Activated T-cell treated with anti-CD3 and anti-CD28 coated beads, Interleukin-2, amount 50 U/mL, for 72 hours (primary cell): ENCODE measurements at regions not wholly inside any gene's neighbourhood (a gene's known extent, or its start where the extent isn't known, plus 50 kb on each side); places are given as distances from the start of the nearest gene placed in this dataset.
"Not testable (repeated sequence)": the region's sequence is repeated elsewhere in the genome, so short reads cannot be mapped to it uniquely, and the experiment has no call there.

Experiments
- ATAC-seq, 2 donors: fragments of 150-1000 bp; cut with Tn5 transposase; replicated peaks in 1 of 2; 2 replicates each; pipeline ENCODE4 v1.10.0; 2021; ENCODE audit warnings: moderate library complexity in 2 of 2, mild to moderate bottlenecking in 1 of 2
- DNase-seq, 2 donors: peaks; one replicate each; pipeline ENCODE4 v3.0.0; 2021 to 2022; ENCODE audit warnings: mixed read lengths in 1 of 2
- H3K27ac Mint-ChIP-seq: one replicate; pipeline ENCODE4 v1.8.0; 2022; ENCODE audit warnings: mild to moderate bottlenecking, moderate library complexity, mixed read lengths
- H3K27me3 Mint-ChIP-seq: one replicate; pipeline ENCODE4 v1.8.0; 2022; ENCODE audit warnings: low read depth, mixed read lengths
- H3K36me3 Mint-ChIP-seq, 2 donors: one replicate each; pipeline ENCODE4 v1.8.0; 2022; ENCODE audit warnings: mixed read lengths in 2 of 2, mild to moderate bottlenecking in 1 of 2; ENCODE audit not compliant: insufficient read depth in 2 of 2
- H3K4me1 Mint-ChIP-seq: one replicate; pipeline ENCODE4 v1.8.0; 2022; ENCODE audit warnings: low read depth, mixed read lengths
- H3K4me3 Mint-ChIP-seq, 2 donors: one replicate each; pipeline ENCODE4 v1.8.0; 2022; ENCODE audit warnings: mild to moderate bottlenecking in 2 of 2, mixed read lengths in 2 of 2, moderate library complexity in 2 of 2
- H3K9me3 Mint-ChIP-seq, 2 donors: one replicate each; pipeline ENCODE4 v1.8.0; 2022; ENCODE audit warnings: mixed read lengths in 2 of 2

GRCh38 chr10:106302961-106303360 lies 861.5 kb downstream of the SORCS1 start:
- no peak overlapping the region for H3K4me3 Mint-ChIP-seq
- no peak for ATAC-seq
- H3K27ac Mint-ChIP-seq = no peak overlapping the region
- no peaks in the 10 kb centered on the region for H3K36me3 Mint-ChIP-seq
- H3K4me1 Mint-ChIP-seq = no peaks in the 10 kb centered on the region
- peaks cover 3 to 6% of the 10 kb centered on the region in 2 donors for H3K9me3 Mint-ChIP-seq
- DNase-seq = no peak
- H3K27me3 Mint-ChIP-seq = no peaks in the 10 kb centered on the region

- peaks cover 3% of the 10 kb centered on the region in 2 donors for H3K9me3 Mint-ChIP-seq
- no peak for DNase-seq
- H3K4me3 Mint-ChIP-seq = no peak overlapping the region
- H3K27ac Mint-ChIP-seq = no peak overlapping the region
- no peaks in the 10 kb centered on the region for H3K36me3 Mint-ChIP-seq
- H3K27me3 Mint-ChIP-seq = no peaks in the 10 kb centered on the region
- H3K4me1 Mint-ChIP-seq = no peaks in the 10 kb centered on the region
- no peak for ATAC-seq
These were observed 863.4 kb downstream of the SORCS1 start for GRCh38 chr10:106301146-106301545.

DNA sequence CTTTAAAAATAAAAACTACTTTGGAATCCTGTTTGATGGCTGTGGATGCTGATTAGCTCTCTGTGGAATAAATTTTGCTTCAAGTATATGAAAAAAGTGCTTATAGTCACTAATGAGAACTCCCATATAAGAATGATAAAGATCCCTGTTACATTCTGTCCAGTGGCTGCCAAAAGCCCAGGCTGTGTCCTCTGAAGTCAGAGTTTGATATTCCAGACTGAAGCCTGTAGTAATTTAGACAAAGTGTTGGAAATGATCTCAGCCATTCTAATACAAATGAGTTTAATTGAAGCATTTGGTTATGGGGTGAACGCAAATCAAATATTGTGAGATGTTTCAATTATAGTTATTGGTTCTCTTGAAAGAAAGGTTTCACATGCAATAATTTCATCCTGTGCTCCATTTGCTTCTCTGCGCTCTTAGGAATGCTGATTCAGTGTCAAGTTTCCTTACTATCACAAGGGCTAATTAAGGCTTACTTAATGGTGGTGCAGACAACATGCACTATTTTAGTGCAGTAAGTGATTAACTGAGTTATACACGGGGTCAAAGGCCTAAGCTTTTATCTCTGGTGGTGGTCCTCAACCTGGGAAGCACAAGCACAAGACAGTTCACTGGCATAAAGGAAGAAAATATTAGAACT lies 867.6 kb downstream of the SORCS1 start:
- no peak overlapping the region for H3K4me3 Mint-ChIP-seq
- ATAC-seq (no peak), DNase-seq (no peak)
- peaks cover 1 to 4% of the 10 kb centered on the region in 2 donors for H3K9me3 Mint-ChIP-seq
- H3K27me3 Mint-ChIP-seq = no peaks in the 10 kb centered on the region
- H3K27ac Mint-ChIP-seq = no peak overlapping the region
- H3K4me1 Mint-ChIP-seq = no peaks in the 10 kb centered on the region
- H3K36me3 Mint-ChIP-seq = no peaks in the 10 kb centered on the region

DNA sequence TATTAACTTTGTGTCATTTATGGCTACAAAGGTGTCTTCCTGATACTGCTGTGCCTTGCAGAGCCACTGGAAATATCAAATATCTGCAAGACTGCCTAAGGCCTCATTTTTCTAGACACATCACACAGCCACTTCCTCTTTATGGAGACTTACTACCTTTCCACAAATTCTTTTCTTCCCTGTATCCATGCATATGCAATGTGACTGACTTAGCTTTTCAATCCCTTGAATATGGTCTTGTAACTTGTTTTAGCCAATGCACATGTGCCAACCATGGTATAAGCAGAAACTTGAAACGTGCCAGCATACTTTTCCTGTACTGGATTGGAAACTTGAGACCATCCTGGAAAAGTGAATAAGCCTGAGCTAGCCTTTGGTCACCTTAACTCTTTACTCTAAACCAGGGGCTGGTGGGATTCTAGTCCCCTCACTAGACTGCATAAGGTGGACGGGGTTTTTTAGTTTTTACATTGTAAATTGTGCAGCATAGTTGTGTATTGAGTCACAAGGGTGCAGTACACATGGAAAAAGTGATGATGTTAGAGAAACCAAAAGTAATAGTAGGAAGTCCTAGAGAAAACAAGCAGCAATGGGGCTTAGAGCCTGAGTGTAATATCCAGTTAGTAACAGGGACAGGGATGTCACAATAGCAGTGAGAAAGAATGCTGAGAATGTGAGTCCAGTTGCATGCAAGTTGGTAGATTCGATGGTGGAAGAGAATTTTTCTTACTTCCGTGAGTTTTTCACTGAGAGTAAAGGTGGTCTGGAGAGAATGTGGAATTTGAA lies 879.5 kb downstream of the SORCS1 start:
- no peaks in the 10 kb centered on the region for H3K4me1 Mint-ChIP-seq

GRCh38 chr10:106280896-106281460 lies 883.5 kb downstream of the SORCS1 start:
- ATAC-seq (no peak), DNase-seq (no peak)
- no peaks in the 10 kb centered on the region for H3K4me1 Mint-ChIP-seq
- H3K9me3 Mint-ChIP-seq = peaks cover 9 to 16% of the 10 kb centered on the region in 2 donors
- no peak overlapping the region for H3K27ac Mint-ChIP-seq
- no peaks in the 10 kb centered on the region for H3K36me3 Mint-ChIP-seq
- no peak overlapping the region for H3K4me3 Mint-ChIP-seq
- H3K27me3 Mint-ChIP-seq = no peaks in the 10 kb centered on the region

More for the DNA sequence above, 879.5 kb downstream of the SORCS1 start:
- ATAC-seq = no peak
- Mint-ChIP-seq H3K9me3 (peaks cover 13 to 16% of the 10 kb centered on the region in 2 donors), H3K27me3 (no peaks in the 10 kb centered on the region), H3K36me3 (peaks cover 0 to 2% of the 10 kb centered on the region in 2 donors), H3K27ac (no peak overlapping the region), H3K4me3 (no peak overlapping the region)
- no peak for DNase-seq

DNA sequence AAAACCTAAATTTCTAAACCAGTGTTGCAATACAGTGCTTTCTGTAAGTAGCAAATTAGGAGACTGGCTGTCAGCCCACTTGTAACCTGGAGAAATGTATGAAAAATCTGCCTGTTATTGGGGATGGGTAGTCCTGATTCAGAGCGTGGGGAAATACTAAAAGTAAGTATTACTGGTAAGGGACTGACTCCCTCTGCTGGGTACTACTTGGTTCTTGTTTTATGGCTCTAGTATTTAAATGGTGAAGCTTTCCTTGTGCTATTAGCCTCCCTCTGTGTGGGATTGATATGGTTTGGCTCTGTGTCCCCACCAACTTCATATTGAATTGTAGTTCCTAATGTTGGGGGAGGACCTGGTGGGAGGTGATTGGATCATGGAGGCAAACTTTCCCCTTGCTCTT lies 886.1 kb downstream of the SORCS1 start:
- H3K36me3 Mint-ChIP-seq = no peaks in the 10 kb centered on the region
- H3K4me1 Mint-ChIP-seq = no peaks in the 10 kb centered on the region
- H3K4me3 Mint-ChIP-seq = no peak overlapping the region
- H3K27ac Mint-ChIP-seq = no peak overlapping the region
- ATAC-seq (no peak), DNase-seq (no peak)
- peaks cover 6 to 13% of the 10 kb centered on the region in 2 donors for H3K9me3 Mint-ChIP-seq
- no peaks in the 10 kb centered on the region for H3K27me3 Mint-ChIP-seq

DNA sequence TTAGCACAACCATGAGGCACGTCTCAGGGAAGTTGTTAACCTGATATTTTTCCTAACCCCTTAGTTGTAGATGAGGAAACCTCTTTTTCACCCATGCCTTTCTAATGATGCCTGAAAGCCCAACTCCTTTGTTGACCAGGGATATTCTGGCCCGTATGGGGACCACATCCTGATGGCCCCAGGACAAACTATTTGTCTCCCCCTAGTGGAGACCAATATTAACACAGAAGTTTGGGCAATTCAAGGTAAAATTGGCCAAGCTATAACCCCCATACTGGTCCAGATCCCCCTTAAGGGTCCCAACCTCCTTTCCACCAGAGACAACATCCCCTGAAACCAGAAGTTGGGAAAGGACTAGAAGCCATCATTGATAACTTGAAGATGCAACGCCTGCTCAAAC lies 893.3 kb downstream of the SORCS1 start:
- no peak for DNase-seq
- no peaks in the 10 kb centered on the region for H3K27me3 Mint-ChIP-seq

DNA sequence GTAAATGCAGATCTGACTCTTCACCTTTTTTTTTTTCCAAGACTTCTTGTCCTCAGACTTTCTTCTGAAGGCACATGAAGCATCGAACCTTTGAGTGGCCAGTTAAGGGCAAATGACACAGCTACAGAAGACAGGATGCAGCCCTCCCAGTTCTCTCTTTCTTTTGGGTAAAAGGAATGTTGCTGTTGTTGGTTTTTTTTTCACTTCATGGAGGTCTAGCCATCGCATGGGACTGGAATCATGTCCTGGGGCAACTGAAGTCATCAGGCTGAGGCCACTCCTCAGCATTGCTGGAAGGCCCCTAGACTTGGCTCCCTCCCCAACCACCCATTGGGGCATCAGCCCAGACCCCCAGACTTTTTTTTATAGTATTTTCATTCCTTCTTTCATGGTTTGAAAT lies 896.5 kb downstream of the SORCS1 start:
- H3K36me3 Mint-ChIP-seq = no peaks in the 10 kb centered on the region
- DNase-seq (no peak), ATAC-seq (no peak)
- H3K9me3 Mint-ChIP-seq = peaks cover 0 to 4% of the 10 kb centered on the region in 2 donors
- H3K4me3 Mint-ChIP-seq = no peak overlapping the region
- H3K4me1 Mint-ChIP-seq = no peaks in the 10 kb centered on the region
- no peaks in the 10 kb centered on the region for H3K27me3 Mint-ChIP-seq
- H3K27ac Mint-ChIP-seq = no peak overlapping the region

More for the DNA sequence above, 893.3 kb downstream of the SORCS1 start:
- Mint-ChIP-seq H3K36me3 (no peaks in the 10 kb centered on the region), H3K4me3 (no peak overlapping the region), H3K9me3 (peaks cover 5 to 8% of the 10 kb centered on the region in 2 donors), H3K4me1 (no peaks in the 10 kb centered on the region), H3K27ac (no peak overlapping the region)
- ATAC-seq = no peak

GRCh38 chr10:106267591-106267990 lies 896.9 kb downstream of the SORCS1 start:
- H3K9me3 Mint-ChIP-seq = peaks cover 0 to 4% of the 10 kb centered on the region in 2 donors

GRCh38 chr10:106257432-106257831 lies 907.1 kb downstream of the SORCS1 start:
- H3K27me3 Mint-ChIP-seq, H3K4me1 Mint-ChIP-seq, H3K27ac Mint-ChIP-seq, H3K36me3 Mint-ChIP-seq, DNase-seq, ATAC-seq, H3K9me3 Mint-ChIP-seq, H3K4me3 Mint-ChIP-seq: not testable (repeated sequence)

More at GRCh38 chr10:106267591-106267990, 896.9 kb downstream of the SORCS1 start:
- Mint-ChIP-seq H3K4me1 (no peaks in the 10 kb centered on the region), H3K27me3 (no peaks in the 10 kb centered on the region), H3K27ac (no peak overlapping the region), H3K36me3 (no peaks in the 10 kb centered on the region), H3K4me3 (no peak overlapping the region)
- ATAC-seq (no peak), DNase-seq (no peak)

GRCh38 chr10:106255111-106255678 lies 909.3 kb downstream of the SORCS1 start:
- H3K27me3 Mint-ChIP-seq = no peaks in the 10 kb centered on the region
- no peak for DNase-seq

GRCh38 chr10:106254071-106254470 lies 910.4 kb downstream of the SORCS1 start:
- ATAC-seq (no peak), DNase-seq (no peak)
- Mint-ChIP-seq H3K4me3 (no peak overlapping the region), H3K27ac (no peak overlapping the region), H3K9me3 (peaks cover 2 to 5% of the 10 kb centered on the region in 2 donors), H3K27me3 (no peaks in the 10 kb centered on the region), H3K4me1 (no peaks in the 10 kb centered on the region), H3K36me3 (no peaks in the 10 kb centered on the region)

More at GRCh38 chr10:106255111-106255678, 909.3 kb downstream of the SORCS1 start:
- Mint-ChIP-seq H3K9me3 (peaks cover 6 to 7% of the 10 kb centered on the region in 2 donors), H3K36me3 (no peaks in the 10 kb centered on the region), H3K27ac (no peak overlapping the region), H3K4me3 (no peak overlapping the region), H3K4me1 (no peaks in the 10 kb centered on the region)
- ATAC-seq = no peak

DNA sequence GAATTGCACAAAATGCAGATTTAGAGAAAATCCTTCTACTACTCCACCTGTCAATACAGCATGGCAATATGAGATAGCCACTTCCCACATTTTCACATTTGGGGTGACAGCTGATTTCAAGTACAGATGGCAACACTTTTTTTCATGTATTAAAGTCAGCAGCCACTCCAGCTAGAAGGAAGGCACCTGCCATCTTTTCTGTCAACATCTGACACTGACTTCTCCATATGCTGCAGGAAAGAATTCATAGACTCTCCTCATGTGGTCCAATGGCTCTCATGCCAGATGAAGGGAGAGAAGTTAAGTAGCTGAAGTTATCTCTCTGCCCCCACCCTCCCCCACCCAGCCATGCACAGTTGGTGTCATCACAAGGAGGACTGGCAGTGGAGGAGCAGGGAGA lies 912.0 kb downstream of the SORCS1 start:
- H3K27ac Mint-ChIP-seq = no peak overlapping the region
- DNase-seq (no peak), ATAC-seq (no peak)
- H3K36me3 Mint-ChIP-seq = no peaks in the 10 kb centered on the region
- H3K4me1 Mint-ChIP-seq = no peaks in the 10 kb centered on the region
- H3K9me3 Mint-ChIP-seq = peaks cover 2 to 5% of the 10 kb centered on the region in 2 donors
- H3K27me3 Mint-ChIP-seq = no peaks in the 10 kb centered on the region
- H3K4me3 Mint-ChIP-seq = no peak overlapping the region
